IMR-90 (cell line): ENCODE measurements at regions not wholly inside any gene's neighbourhood (a gene's known extent, or its start where the extent isn't known, plus 50 kb on each side); places are given as distances from the start of the nearest gene placed in this dataset.
A peak's percentile ranks its signal among the peaks of the same experiment; 100 is the strongest.

Experiments
- ATAC-seq: fragments of 200-7000 bp; cut with Tn5 transposase; 2 replicates; pipeline ENCODE4 v1.9.1; 2020; ENCODE audit warnings: low read depth, mild to moderate bottlenecking, moderate library complexity
- BruUV-seq: library from RNA; stranded (reverse); fragments of 400-500 nt; replicated peaks from 2 replicates; lab custom pipeline; 2021; lab: Mats Ljungman, UMichigan
- CTCF ChIA-PET: fragments of 300-600 bp; formaldehyde crosslinking; extraction: SDS; loops from one replicate; lab custom pipeline; 2021; ENCODE audit warnings: antibody characterized with exemption; lab: Yijun Ruan, JAX
- POLR2A ChIA-PET: fragments of 300-600 bp; sonication (Branson Sonifier 250); formaldehyde crosslinking; loops from one replicate; lab custom pipeline; 2022; ENCODE audit warnings: antibody characterized with exemption; ENCODE audit not compliant: unreplicated experiment; lab: Charles Lee
- DNase-seq: peaks from one replicate; pipeline ENCODE4 v3.0.0; 2013
- H2AFZ ChIP-seq: replicated peaks from 2 replicates; pipeline ENCODE3; 2013; ENCODE audit warnings: low read length, mild to moderate bottlenecking; ENCODE audit not compliant: poor library complexity
- H2AK5ac ChIP-seq: 2 replicates; pipeline ENCODE4 v1.6.1; 2013; ENCODE audit warnings: low read depth, low read length, inconsistent platforms
- H2AK9ac ChIP-seq: replicated peaks from 2 replicates; pipeline ENCODE3; 2013; ENCODE audit warnings: mild to moderate bottlenecking, low read depth, low read length, moderate library complexity; ENCODE audit not compliant: poor library complexity
- H2BK120ac ChIP-seq: 2 replicates; pipeline ENCODE4 v1.6.1; 2013; ENCODE audit warnings: low read depth, low read length, inconsistent platforms
- H2BK15ac ChIP-seq: 3 replicates; pipeline ENCODE4 v1.6.1; 2013; ENCODE audit warnings: low read depth, low read length, inconsistent platforms
- H2BK20ac ChIP-seq: 2 replicates; pipeline ENCODE4 v1.6.1; 2013; ENCODE audit warnings: low read depth, mild to moderate bottlenecking, inconsistent platforms, low read length, moderate library complexity
- H2BK5ac ChIP-seq: 2 replicates; pipeline ENCODE4 v1.6.1; 2013; ENCODE audit warnings: mild to moderate bottlenecking, low read depth, low read length, inconsistent platforms; ENCODE audit not compliant: poor library complexity, severe bottlenecking
- H3K14ac ChIP-seq: replicated peaks from 2 replicates; pipeline ENCODE4 v1.6.1; 2013; ENCODE audit warnings: low read depth, low read length, inconsistent platforms
- H3K18ac ChIP-seq: 2 replicates; pipeline ENCODE4 v1.6.1; 2013; ENCODE audit warnings: low read depth, low read length, control low read depth
- H3K23ac ChIP-seq: 2 replicates; pipeline ENCODE4 v1.6.1; 2013; ENCODE audit warnings: low read depth, low read length, inconsistent platforms
- H3K27ac ChIP-seq: 2 replicates; pipeline ENCODE4 v1.5.1; 2013; ENCODE audit warnings: mild to moderate bottlenecking, control low read depth, low read length; ENCODE audit not compliant: insufficient read depth
- H3K27me3 ChIP-seq: 2 replicates; pipeline ENCODE4 v1.6.1; 2013; ENCODE audit warnings: low read length; ENCODE audit not compliant: control insufficient read depth, insufficient read depth
- H3K36me3 ChIP-seq: 2 replicates; pipeline ENCODE4 v1.6.1; 2013; ENCODE audit warnings: low read length, mixed read lengths; ENCODE audit not compliant: control insufficient read depth, insufficient read depth
- H3K4ac ChIP-seq: 2 replicates; pipeline ENCODE4 v1.6.1; 2013; ENCODE audit warnings: low read depth, low read length, inconsistent platforms
- H3K4me1 ChIP-seq: 2 replicates; pipeline ENCODE4 v1.6.1; 2013; ENCODE audit warnings: low read length, mixed read lengths; ENCODE audit not compliant: control insufficient read depth, insufficient read depth
- H3K4me2 ChIP-seq: 2 replicates; pipeline ENCODE4 v1.6.1; 2013; ENCODE audit warnings: low read depth, mild to moderate bottlenecking, control low read depth, low read length, moderate library complexity
- H3K4me3 ChIP-seq: 2 replicates; pipeline ENCODE4 v1.5.1; 2013; ENCODE audit warnings: low read depth, mild to moderate bottlenecking, control low read depth, low read length, moderate library complexity; ENCODE audit not compliant: insufficient read depth
- H3K56ac ChIP-seq: 2 replicates; pipeline ENCODE4 v1.6.1; 2013; ENCODE audit warnings: low read length, inconsistent platforms; ENCODE audit not compliant: insufficient read depth; ENCODE audit errors: extremely low read depth
- H3K79me1 ChIP-seq, 2 experiments: 2 replicates each; pipeline ENCODE4 v1.6.1; 2013; ENCODE audit warnings: low read length in 2 of 2, inconsistent platforms in 1 of 2, low read depth in 1 of 2
- H3K9ac ChIP-seq: 2 replicates; pipeline ENCODE4 v1.6.1; 2013; ENCODE audit warnings: low read depth, low read length, control low read depth
- H3K9me1 ChIP-seq: 2 replicates; pipeline ENCODE4 v1.6.1; 2013; ENCODE audit warnings: low read length, inconsistent platforms; ENCODE audit not compliant: insufficient read depth
- H3K9me3 ChIP-seq: 2 replicates; pipeline ENCODE4 v1.6.1; 2013; ENCODE audit warnings: low read length; ENCODE audit not compliant: control insufficient read depth, insufficient read depth
- H4K20me1 ChIP-seq: 2 replicates; pipeline ENCODE4 v1.6.1; 2013; ENCODE audit warnings: low read length, inconsistent platforms; ENCODE audit not compliant: insufficient read depth
- H4K5ac ChIP-seq: 2 replicates; pipeline ENCODE4 v1.6.1; 2013; ENCODE audit warnings: mild to moderate bottlenecking, low read depth, low read length, control low read depth
- H4K8ac ChIP-seq, 2 experiments: 2 replicates each; pipeline ENCODE4 v1.6.1; 2013; ENCODE audit warnings: low read depth in 2 of 2, low read length in 2 of 2, control low read depth in 1 of 2, inconsistent platforms in 1 of 2
- H4K91ac ChIP-seq: 2 replicates; pipeline ENCODE4 v1.6.1; 2013; ENCODE audit warnings: low read depth, low read length, inconsistent platforms; ENCODE audit not compliant: insufficient read depth
- BHLHE40 ChIP-seq: fragments of 150-350 bp; IDR thresholded peaks from 2 replicates; pipeline ENCODE4 v1.6.1; 2016; ENCODE audit warnings: mild to moderate bottlenecking, low read depth, low read length
- CEBPB ChIP-seq: IDR thresholded peaks from 2 replicates; pipeline ENCODE4 v1.6.1; 2012; ENCODE audit warnings: low read depth, low read length, improper control_type of control experiment
- CHD1 ChIP-seq: IDR thresholded peaks from 2 replicates; pipeline ENCODE4 v1.6.1; 2012; ENCODE audit warnings: low read depth, low read length, improper control_type of control experiment
- FOS ChIP-seq: fragments of 150-350 bp; IDR thresholded peaks from 2 replicates; pipeline ENCODE4 v1.6.1; 2016; ENCODE audit warnings: low read depth, low read length
- MAFK ChIP-seq: IDR thresholded peaks from 2 replicates; pipeline ENCODE4 v1.6.1; 2012; ENCODE audit warnings: low read depth, low read length, improper control_type of control experiment
- MAZ ChIP-seq: IDR thresholded peaks from 2 replicates; pipeline ENCODE4 v1.6.1; 2012; ENCODE audit warnings: low read depth, mild to moderate bottlenecking, low read length, improper control_type of control experiment, moderate library complexity, borderline replicate concordance
- MXI1 ChIP-seq: IDR thresholded peaks from 2 replicates; pipeline ENCODE4 v1.6.1; 2012; ENCODE audit warnings: low read depth, mild to moderate bottlenecking, low read length, moderate library complexity, borderline replicate concordance
- NFE2L2 ChIP-seq: fragments of 150-350 bp; IDR thresholded peaks from 2 replicates; pipeline ENCODE4 v1.6.1; 2016; ENCODE audit warnings: low read depth, mild to moderate bottlenecking, low read length
- POLR2A ChIP-seq: IDR thresholded peaks from 2 replicates; pipeline ENCODE4 v1.6.1; 2012; ENCODE audit warnings: mild to moderate bottlenecking, low read depth, low read length
- RAD21 ChIP-seq: IDR thresholded peaks from 2 replicates; pipeline ENCODE4 v1.6.1; 2012; ENCODE audit warnings: low read length, improper control_type of control experiment
- RCOR1 ChIP-seq: IDR thresholded peaks from 2 replicates; pipeline ENCODE4 v1.6.1; 2012; ENCODE audit warnings: mild to moderate bottlenecking, low read length, improper control_type of control experiment; ENCODE audit not compliant: insufficient replicate concordance
- RFX5 ChIP-seq: IDR thresholded peaks from 2 replicates; pipeline ENCODE4 v1.8.0; 2012; ENCODE audit warnings: low read depth, mild to moderate bottlenecking, low read length, moderate library complexity
- SMC3 ChIP-seq: fragments of 150-350 bp; IDR thresholded peaks from 2 replicates; pipeline ENCODE4 v1.6.1; 2016; ENCODE audit warnings: low read depth, mild to moderate bottlenecking, antibody characterized with exemption, low read length, moderate library complexity
- WGBS, 2 experiments: methylation state at CpG; one replicate each; pipeline versions ENCODE4 v1.1.5 to v1.1.7; 2013; ENCODE audit warnings: missing lambda C conversion rate in 2 of 2; ENCODE audit not compliant: insufficient read length in 1 of 2; ENCODE audit errors: extremely low coverage in 2 of 2; 5-methylcytosine and 5-hydroxymethylcytosine counted together
- dilution Hi-C: fragments of 300-500 bp; cut with HindIII; formaldehyde crosslinking; loops from one replicate; pipeline ENCODE4 v1.14.3; 2018; ENCODE audit warnings: low sequenced_read_pairs; ENCODE audit not compliant: unreplicated experiment
- in situ Hi-C: fragments of 300-500 bp; cut with MboI; formaldehyde crosslinking; loops from 3 replicates; pipeline ENCODE4 v1.14.3; 2019; ENCODE audit warnings: low sequenced_read_pairs, inconsistent platforms, mixed read lengths
- intact Hi-C: fragments of 100-400 bp; cut with micrococcal nuclease; formaldehyde crosslinking; loops from 2 replicates; pipeline ENCODE4 v1.10.0; 2022
- TF ChIP-seq, protein P1 (sequence below): conservative IDR thresholded peaks from 2 replicates; pipeline ENCODE4 v1.5.1; 2012; ENCODE audit warnings: mild to moderate bottlenecking, low read depth, low read length, improper control_type of control experiment
- TF ChIP-seq, protein P2 (sequence below): fragments of 150-350 bp; IDR thresholded peaks from 2 replicates; pipeline ENCODE4 v1.6.1; 2017; ENCODE audit warnings: mild to moderate bottlenecking, antibody characterized with exemption, low read length, low read depth
- TF ChIP-seq, protein P3 (sequence below): fragments of 150-350 bp; IDR thresholded peaks from 2 replicates; pipeline ENCODE4 v1.6.1; 2016; ENCODE audit warnings: low read depth, mild to moderate bottlenecking, low read length, moderate library complexity, borderline replicate concordance

DNA sequence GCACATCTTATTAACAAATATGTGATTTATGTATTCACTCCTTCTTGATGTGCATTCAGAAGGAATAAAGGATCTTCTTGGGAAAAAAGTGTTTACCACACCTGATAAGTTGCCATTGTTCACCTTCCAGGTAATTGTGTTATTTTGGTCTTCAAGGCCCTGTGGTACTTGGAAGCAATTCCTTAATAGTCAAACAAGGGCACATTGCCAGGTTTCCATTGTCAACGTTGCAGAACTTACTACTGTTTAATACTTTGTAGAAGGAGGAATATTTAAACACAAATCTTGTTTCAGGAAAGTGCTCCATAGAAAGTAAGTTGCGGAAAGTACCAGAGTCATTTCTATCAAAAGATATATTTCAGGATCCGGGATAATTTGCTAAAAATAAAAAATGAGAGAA lies 129.5 kb upstream of the SGK1 start:
- in situ Hi-C loops = no loop called here
- Histone ChIP-seq H3K36me3 (no peaks in the 10 kb centered on the region), H4K91ac (no peak overlapping the region), H2BK5ac (peak overlapping the region; percentile 93), H3K4me2 (no peak overlapping the region; the same call in 1 of the 2 replicates), H3K79me1 (no peaks in the 10 kb centered on the region; a peak in 1 of 4 replicates), H2BK15ac (no peak overlapping the region), H4K20me1 (no peaks in the 10 kb centered on the region), H3K4me1 (peaks cover 10% of the 10 kb centered on the region), H4K5ac (peak overlapping the region; percentile 18; the same call in 1 of the 2 replicates), H3K23ac (0 out of 2 replicates have a peak overlapping the region, but pooled peaks have one; percentile 23), H2AK5ac (0 out of 2 replicates have a peak overlapping the region, but pooled peaks have one; percentile 52), H2AK9ac (no peak overlapping the region), H3K14ac (peak overlapping the region; percentile 53), H3K9me1 (peaks cover 8% of the 10 kb centered on the region; the same call in 1 of the 2 replicates), H3K4me3 (no peak overlapping the region), H2BK120ac (peak overlapping the region; percentile 78; the same call in 1 of the 2 replicates), H4K8ac (peak overlapping the region; percentile 59 to 73; a peak in 3 of 4 replicates), H3K18ac (peak overlapping the region; percentile 55; the same call in 1 of the 2 replicates), H3K4ac (peak overlapping the region; percentile 58; the same call in 1 of the 2 replicates), H3K27ac (no peak overlapping the region), H3K9me3 (no peaks in the 10 kb centered on the region), H2BK20ac (peak overlapping the region; percentile 76; the same call in 1 of the 2 replicates), H3K27me3 (no peaks in the 10 kb centered on the region), H2AFZ (no peak overlapping the region), H3K9ac (no peak overlapping the region), H3K56ac (0 out of 2 replicates have a peak overlapping the region, but pooled peaks have one; percentile 24)
- ChIA-PET POLR2A (no interaction called here), CTCF (interaction anchor here (1.0 kb wide), 1 partner anchor 269 kb away, joined by 5 read pairs; no protein-coding TSS in a partner anchor)
- no TSS peak for BruUV-seq
- no CpG with 5 or more reads among the region's 3 CpGs for WGBS, 2 experiments
- ATAC-seq (no peak), DNase-seq (peak; percentile 65)
- dilution Hi-C loops = no loop called here
- TF ChIP-seq RFX5 = no peak
- no peak for TF ChIP-seq FOS
- TF ChIP-seq BHLHE40 = no peak
- TF ChIP-seq NFE2L2 = no peak
- no peak for TF ChIP-seq SMC3
- TF ChIP-seq, protein P1, sequence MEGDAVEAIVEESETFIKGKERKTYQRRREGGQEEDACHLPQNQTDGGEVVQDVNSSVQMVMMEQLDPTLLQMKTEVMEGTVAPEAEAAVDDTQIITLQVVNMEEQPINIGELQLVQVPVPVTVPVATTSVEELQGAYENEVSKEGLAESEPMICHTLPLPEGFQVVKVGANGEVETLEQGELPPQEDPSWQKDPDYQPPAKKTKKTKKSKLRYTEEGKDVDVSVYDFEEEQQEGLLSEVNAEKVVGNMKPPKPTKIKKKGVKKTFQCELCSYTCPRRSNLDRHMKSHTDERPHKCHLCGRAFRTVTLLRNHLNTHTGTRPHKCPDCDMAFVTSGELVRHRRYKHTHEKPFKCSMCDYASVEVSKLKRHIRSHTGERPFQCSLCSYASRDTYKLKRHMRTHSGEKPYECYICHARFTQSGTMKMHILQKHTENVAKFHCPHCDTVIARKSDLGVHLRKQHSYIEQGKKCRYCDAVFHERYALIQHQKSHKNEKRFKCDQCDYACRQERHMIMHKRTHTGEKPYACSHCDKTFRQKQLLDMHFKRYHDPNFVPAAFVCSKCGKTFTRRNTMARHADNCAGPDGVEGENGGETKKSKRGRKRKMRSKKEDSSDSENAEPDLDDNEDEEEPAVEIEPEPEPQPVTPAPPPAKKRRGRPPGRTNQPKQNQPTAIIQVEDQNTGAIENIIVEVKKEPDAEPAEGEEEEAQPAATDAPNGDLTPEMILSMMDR = no peak
- no peak for TF ChIP-seq MAZ
- no peak for TF ChIP-seq MAFK
- no peak for TF ChIP-seq RCOR1
- no peak for TF ChIP-seq CEBPB
- TF ChIP-seq, protein P2, sequence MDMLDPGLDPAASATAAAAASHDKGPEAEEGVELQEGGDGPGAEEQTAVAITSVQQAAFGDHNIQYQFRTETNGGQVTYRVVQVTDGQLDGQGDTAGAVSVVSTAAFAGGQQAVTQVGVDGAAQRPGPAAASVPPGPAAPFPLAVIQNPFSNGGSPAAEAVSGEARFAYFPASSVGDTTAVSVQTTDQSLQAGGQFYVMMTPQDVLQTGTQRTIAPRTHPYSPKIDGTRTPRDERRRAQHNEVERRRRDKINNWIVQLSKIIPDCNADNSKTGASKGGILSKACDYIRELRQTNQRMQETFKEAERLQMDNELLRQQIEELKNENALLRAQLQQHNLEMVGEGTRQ = no peak
- no peak for TF ChIP-seq POLR2A
- no peak for TF ChIP-seq MXI1
- TF ChIP-seq CHD1 = no peak
- TF ChIP-seq RAD21 = no peak
- TF ChIP-seq, protein P3, sequence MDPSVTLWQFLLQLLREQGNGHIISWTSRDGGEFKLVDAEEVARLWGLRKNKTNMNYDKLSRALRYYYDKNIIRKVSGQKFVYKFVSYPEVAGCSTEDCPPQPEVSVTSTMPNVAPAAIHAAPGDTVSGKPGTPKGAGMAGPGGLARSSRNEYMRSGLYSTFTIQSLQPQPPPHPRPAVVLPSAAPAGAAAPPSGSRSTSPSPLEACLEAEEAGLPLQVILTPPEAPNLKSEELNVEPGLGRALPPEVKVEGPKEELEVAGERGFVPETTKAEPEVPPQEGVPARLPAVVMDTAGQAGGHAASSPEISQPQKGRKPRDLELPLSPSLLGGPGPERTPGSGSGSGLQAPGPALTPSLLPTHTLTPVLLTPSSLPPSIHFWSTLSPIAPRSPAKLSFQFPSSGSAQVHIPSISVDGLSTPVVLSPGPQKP = no peak
- intact Hi-C loops = no loop called here
